Peyer's patch (tissue), 4 donors: ENCODE measurements at regions not wholly inside any gene's neighbourhood (a gene's known extent, or its start where the extent isn't known, plus 50 kb on each side); places are given as distances from the start of the nearest gene placed in this dataset.

ENCODE experiments used
- POLR2A ChIP-seq, 2 donors: fragments of 450-650 bp; IDR thresholded peaks; one replicate each; pipeline ENCODE4 v1.5.1; 2017; ENCODE audit warnings: antibody characterized with exemption in 2 of 2, mild to moderate bottlenecking in 2 of 2, moderate library complexity in 2 of 2
- TF ChIP-seq, protein P1 (sequence below), 6 experiments: fragments of 450-650 bp in 4 of 6; fragments of 200-600 bp in 2 of 6; sonication (generic) in 1 of 6; IDR thresholded peaks; one replicate each; pipeline ENCODE4 v1.5.1; 2017 to 2019; ENCODE audit warnings: antibody characterized with exemption in 6 of 6, mild to moderate bottlenecking in 3 of 6, moderate library complexity in 1 of 6

DNA sequence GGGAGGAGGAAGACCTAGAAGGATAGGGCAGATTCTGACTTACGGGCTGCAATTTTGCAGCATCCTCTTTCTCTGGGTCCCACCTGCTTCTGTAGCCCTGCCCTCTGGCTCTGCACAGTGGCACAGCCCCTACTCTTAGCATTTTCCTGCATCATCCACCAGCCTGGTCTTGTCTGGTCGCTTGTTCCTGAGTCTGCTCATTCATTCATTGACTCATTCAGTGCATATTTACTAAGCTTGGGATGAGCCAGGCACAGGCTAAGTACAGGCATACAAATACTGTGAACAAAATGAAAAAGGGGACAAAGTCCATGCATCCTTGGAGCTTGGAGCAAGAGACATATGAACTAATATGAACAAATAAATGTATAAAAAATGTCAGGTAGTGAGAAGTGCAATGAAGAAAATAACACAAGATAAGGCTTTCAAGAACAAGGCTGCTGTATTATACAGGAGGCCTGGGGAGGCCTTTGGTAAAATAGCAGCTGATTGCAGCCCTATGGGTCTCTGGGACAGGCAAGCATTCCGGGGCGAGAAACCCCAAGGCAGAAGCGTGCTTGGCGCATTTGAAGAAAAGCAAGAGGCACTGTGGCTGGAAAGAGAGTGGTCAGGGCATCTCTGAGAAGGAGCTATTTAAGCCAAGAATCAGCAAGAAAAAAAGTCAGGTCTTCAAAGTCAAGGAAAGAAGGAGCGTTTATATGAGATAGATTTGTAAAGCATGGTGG lies 108.0 kb upstream of the ALX4 start:
- TF ChIP-seq, protein P1, sequence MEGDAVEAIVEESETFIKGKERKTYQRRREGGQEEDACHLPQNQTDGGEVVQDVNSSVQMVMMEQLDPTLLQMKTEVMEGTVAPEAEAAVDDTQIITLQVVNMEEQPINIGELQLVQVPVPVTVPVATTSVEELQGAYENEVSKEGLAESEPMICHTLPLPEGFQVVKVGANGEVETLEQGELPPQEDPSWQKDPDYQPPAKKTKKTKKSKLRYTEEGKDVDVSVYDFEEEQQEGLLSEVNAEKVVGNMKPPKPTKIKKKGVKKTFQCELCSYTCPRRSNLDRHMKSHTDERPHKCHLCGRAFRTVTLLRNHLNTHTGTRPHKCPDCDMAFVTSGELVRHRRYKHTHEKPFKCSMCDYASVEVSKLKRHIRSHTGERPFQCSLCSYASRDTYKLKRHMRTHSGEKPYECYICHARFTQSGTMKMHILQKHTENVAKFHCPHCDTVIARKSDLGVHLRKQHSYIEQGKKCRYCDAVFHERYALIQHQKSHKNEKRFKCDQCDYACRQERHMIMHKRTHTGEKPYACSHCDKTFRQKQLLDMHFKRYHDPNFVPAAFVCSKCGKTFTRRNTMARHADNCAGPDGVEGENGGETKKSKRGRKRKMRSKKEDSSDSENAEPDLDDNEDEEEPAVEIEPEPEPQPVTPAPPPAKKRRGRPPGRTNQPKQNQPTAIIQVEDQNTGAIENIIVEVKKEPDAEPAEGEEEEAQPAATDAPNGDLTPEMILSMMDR (IDR thresholded peaks at IDR 0.05) = no peak
- TF ChIP-seq POLR2A (IDR thresholded peaks at IDR 0.05) = no peak
